ENCODE measurements at regions not wholly inside any gene's neighbourhood (a gene's known extent, or its start where the extent isn't known, plus 50 kb on each side); places are given as distances from the start of the nearest gene placed in this dataset.

- in situ Hi-C loops (cut with HindIII; ENCODE audit: low pct_unique_long_range_greater_than_20kb, low sequenced_read_pairs) = no loop called here
- DNase-seq (ENCODE audit: low read depth) = no peak
Measured at GRCh38 chr2:150584081-150584480, 96.6 kb upstream of the RND3 start.

DNA sequence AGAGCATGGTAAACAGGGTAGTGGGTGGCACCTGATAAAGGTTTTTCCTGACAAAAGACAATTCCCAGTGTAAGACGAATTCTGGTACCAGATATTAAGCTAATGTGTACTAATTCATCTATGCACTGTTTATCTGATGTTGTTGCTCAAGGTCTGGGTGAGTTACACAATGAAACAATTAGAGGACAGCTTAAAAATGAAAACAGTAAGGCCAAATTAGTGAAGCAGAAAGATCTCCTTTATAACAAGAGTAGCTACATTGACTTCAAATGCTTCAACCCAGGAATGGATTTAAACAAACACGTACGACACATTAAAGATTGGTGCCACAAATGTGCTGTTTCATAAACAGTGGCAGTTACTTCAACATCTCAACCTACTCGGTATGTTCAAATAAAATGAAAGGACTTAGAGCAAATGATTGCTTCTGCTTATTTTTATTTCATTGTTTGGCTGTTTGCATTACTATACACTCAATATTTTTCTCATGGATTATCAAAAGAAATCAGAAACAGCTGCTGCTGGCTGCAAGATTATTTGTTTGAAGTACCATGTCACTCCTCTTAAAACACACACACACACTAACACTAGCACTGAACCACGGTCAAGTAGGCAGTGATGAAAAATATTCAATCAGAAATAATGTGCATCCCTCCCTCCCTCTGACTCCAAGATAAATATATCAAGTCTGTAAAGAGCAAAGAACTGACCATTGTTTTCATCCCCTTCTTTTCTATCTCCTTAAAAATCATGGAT is 94.4 kb upstream of the RND3 start:
- in situ Hi-C loops (cut with HindIII; ENCODE audit: low pct_unique_long_range_greater_than_20kb, low sequenced_read_pairs) = no loop called here
- DNase-seq (ENCODE audit: low read depth) = no peak

DNA sequence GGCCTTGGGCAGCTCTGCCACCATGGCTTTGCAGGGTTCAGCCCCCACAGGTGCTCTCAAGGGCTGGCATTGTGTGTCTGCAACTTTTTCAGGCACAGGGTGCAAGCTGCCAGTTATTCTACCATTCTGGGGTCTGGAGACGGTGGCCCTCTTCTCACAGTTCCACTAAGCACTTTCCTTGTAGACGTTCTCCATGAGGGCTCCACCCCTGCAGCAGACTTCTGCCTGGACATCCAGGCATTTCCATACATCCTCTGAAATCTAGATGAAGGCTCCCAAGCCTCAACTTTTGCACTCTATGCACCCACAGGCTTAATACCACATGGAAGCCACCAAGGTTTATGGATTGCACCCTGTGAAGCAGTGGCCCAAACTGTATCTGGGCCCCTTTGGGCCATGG is 91.0 kb upstream of the RND3 start:
- in situ Hi-C loops (cut with HindIII; ENCODE audit: low pct_unique_long_range_greater_than_20kb, low sequenced_read_pairs) = no loop called here

DNA sequence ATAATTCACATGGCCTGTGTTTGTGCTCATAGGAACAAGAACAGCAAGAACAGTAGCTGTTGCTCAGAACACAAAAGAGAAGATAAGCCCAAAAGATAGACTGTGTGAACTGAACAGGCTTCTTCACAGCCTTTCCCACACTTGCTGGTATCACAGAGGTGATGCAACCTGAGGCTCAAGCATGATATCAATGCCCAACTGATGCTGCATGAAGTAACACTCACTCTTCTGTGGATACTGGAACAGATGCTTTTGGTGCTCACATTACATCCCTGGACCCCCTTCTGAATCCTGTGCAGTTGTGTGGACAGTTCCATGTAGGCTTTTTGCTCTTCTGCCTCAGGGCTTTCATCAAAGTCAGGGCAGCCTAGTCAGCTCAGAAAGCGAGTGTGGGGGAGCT is 88.4 kb upstream of the RND3 start:
- DNase-seq (ENCODE audit: low read depth) = no peak

More for the DNA sequence above, 91.0 kb upstream of the RND3 start:
- DNase-seq (ENCODE audit: low read depth) = no peak

GRCh38 chr2:150572961-150573395 is 85.5 kb upstream of the RND3 start:
- DNase-seq (ENCODE audit: low read depth) = no peak
- in situ Hi-C loops (cut with HindIII; ENCODE audit: low pct_unique_long_range_greater_than_20kb, low sequenced_read_pairs) = no loop called here

More for the DNA sequence above, 88.4 kb upstream of the RND3 start:
- in situ Hi-C loops (cut with HindIII; ENCODE audit: low pct_unique_long_range_greater_than_20kb, low sequenced_read_pairs) = no loop called here

DNA sequence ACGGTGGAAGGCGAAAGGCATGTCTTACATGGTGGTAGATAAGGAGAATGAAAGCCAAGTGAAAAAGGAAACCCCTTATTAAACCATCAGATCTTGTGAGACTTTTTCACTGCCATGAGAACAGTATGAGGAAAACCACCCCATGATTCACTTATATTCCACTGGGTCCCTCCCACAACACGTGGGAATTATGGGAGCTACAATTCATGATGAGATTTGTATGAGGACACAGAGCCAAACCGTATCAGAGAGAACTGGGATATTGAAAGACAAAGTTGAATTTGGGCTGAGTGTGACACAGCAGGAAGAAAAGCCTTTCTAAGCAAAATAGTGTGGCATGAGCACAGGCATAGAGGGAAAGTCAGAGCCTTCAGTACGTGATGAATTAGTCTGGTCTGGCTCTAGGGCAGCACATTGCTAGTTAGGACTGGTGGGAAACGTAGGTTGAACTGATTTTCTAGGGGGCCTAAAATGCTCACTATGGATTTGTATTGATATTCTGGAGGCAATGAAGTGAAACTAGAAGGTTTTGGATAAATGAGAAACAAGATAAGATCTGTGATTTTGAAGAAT is 84.8 kb upstream of the RND3 start:
- DNase-seq (ENCODE audit: low read depth) = no peak
- in situ Hi-C loops (cut with HindIII; ENCODE audit: low pct_unique_long_range_greater_than_20kb, low sequenced_read_pairs) = no loop called here

DNA sequence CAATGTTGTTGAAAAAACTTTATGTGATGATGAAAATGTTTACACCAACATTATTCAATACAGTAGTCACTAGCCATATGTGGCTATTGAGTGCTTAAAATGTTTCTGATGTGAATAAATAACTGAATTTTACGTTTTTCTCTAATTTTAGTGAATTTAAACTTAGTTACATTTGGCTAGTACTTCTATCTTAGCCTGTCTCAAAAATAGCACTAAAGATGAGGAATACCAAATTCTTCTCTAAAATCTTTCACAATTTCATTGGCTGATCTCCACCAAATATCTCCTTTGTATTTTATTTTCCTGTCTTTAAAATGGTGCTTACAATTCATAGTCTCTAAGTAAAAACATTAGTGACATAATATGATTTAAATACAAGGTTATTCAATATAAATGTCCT is 83.7 kb upstream of the RND3 start:
- in situ Hi-C loops (cut with HindIII; ENCODE audit: low pct_unique_long_range_greater_than_20kb, low sequenced_read_pairs) = no loop called here

DNA sequence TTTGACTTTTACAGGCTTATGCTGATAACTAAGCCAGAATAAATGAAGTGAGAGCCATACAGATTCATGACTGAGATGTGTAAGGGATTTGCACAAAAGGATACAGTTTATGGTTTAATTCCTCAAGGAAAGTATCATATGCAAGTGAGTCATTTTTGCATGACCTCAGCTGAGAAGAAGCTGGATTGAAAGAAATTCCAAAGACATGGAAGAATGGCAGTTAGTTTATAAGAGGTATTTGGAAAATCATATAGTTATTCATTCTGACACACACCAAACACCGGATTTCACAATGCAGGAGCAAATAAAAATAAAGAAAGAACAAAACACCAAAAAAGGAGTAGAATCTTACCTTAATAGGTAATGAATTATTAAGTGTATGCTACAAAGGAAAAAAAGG is 83.2 kb upstream of the RND3 start:
- in situ Hi-C loops (cut with HindIII; ENCODE audit: low pct_unique_long_range_greater_than_20kb, low sequenced_read_pairs) = no loop called here
- DNase-seq (ENCODE audit: low read depth) = peak; percentile 58

More for the DNA sequence above, 83.7 kb upstream of the RND3 start:
- DNase-seq (ENCODE audit: low read depth) = no peak

DNA sequence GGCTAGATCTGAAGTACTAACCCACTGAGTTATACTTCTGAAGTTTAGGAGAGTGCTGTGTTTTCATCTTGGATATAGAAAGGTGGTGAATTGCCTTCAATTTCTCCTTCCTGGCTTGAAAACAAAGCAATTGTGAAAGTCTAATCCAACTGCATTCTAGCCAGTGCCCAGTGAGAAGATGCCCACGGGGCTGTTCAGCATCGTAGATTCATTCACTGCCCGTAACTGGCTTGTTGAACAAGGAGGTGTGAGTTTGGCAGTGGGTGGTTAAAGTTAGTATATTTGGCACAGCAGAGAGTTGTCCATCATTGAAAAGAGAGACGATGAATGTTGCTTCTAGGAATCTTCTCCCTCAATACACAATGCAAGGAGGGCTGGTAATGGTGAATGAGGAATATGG is 82.3 kb upstream of the RND3 start:
- no peak for DNase-seq (ENCODE audit: low read depth)
- in situ Hi-C loops (cut with HindIII; ENCODE audit: low pct_unique_long_range_greater_than_20kb, low sequenced_read_pairs) = no loop called here

- in situ Hi-C loops (cut with HindIII; ENCODE audit: low pct_unique_long_range_greater_than_20kb, low sequenced_read_pairs) = no loop called here
- no peak for DNase-seq (ENCODE audit: low read depth)
Measured at GRCh38 chr2:150567771-150568301, 80.4 kb upstream of the RND3 start.

DNA sequence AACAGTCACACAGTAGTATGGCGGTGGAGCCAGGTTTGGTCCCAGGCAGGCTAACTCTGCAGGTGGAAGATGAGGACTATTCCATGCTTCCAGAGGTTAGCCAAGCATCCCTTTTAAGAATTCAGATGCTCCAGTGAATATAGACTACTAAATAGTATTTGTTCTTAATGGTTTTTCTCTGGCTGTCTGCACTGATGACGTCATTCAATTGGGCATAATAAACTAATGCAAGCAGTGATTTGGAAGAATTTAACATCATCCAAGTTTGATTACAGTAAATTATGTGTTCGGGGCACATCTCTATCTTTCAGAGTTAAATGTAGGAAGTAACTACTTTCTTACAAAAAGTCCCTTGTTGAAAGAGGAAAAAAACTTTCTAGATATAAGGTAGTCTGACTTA is 78.8 kb upstream of the RND3 start:
- in situ Hi-C loops (cut with HindIII; ENCODE audit: low pct_unique_long_range_greater_than_20kb, low sequenced_read_pairs) = no loop called here
- no peak for DNase-seq (ENCODE audit: low read depth)

- in situ Hi-C loops (cut with HindIII; ENCODE audit: low pct_unique_long_range_greater_than_20kb, low sequenced_read_pairs) = no loop called here
- DNase-seq (ENCODE audit: low read depth) = no peak
Measured at GRCh38 chr2:150561076-150561475, 73.6 kb upstream of the RND3 start.

GRCh38 chr2:150557020-150557600 is 69.6 kb upstream of the RND3 start:
- DNase-seq (ENCODE audit: low read depth) = no peak

DNA sequence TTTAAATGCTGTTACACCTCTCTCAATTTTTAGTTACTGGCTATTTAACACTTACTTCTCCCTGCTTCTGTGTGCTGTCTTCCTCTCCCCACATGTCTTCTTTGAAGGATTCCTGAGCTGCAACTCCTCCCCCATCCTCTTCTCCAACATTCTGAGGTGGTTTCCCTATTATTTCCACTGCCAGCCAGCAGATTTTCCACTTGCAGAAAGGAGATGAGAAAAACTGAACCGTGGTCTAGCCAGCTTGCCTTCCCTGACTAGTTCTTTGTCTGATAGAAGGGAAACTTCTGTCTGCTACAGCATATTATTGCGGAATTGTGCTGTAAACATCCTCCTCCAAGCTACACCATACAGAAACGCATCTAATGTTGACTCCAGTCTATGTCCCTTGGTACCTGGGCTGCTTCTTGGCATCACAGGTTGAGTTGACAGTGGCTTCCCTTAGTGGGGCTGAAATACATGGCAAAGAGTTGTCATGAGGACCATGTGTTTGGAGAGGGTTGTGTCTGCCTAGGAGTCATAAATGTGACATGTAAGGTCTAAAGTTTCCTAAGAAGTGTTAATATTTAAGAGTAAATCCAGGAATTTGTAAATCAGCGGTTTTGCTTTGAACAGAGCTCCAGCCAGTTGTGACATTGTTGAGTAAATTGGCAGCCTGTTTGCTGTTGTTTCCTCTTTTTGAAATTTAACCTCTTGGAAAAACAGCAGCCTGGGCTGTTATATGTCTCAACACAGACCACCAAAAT is 68.3 kb upstream of the RND3 start:
- in situ Hi-C loops (cut with HindIII; ENCODE audit: low pct_unique_long_range_greater_than_20kb, low sequenced_read_pairs) = no loop called here
- no peak for DNase-seq (ENCODE audit: low read depth)

More at GRCh38 chr2:150557020-150557600, 69.6 kb upstream of the RND3 start:
- in situ Hi-C loops (cut with HindIII; ENCODE audit: low pct_unique_long_range_greater_than_20kb, low sequenced_read_pairs) = no loop called here

DNA sequence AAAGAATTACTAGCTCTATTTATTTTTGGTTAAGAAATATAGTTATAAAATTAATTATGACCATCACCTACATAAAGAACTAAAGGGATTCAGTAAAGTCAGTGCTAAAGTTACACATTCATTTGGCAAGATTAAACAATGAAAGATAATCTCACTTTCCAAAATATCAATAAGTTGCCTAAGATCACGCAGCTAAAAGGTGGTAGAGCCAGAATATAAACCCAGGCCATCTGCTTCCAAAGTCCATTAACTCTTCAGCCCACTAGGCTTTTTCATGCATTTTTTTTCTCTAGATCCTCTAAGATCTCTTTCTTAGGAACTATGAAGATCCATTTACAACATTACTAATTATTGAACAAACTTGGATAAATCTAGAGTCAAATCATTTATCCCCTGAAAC is 66.6 kb upstream of the RND3 start:
- in situ Hi-C loops (cut with HindIII; ENCODE audit: low pct_unique_long_range_greater_than_20kb, low sequenced_read_pairs) = no loop called here
- no peak for DNase-seq (ENCODE audit: low read depth)

- in situ Hi-C loops (cut with HindIII; ENCODE audit: low pct_unique_long_range_greater_than_20kb, low sequenced_read_pairs) = no loop called here
- no peak for DNase-seq (ENCODE audit: low read depth)
Measured at GRCh38 chr2:150552041-150552820, 64.8 kb upstream of the RND3 start.

DNA sequence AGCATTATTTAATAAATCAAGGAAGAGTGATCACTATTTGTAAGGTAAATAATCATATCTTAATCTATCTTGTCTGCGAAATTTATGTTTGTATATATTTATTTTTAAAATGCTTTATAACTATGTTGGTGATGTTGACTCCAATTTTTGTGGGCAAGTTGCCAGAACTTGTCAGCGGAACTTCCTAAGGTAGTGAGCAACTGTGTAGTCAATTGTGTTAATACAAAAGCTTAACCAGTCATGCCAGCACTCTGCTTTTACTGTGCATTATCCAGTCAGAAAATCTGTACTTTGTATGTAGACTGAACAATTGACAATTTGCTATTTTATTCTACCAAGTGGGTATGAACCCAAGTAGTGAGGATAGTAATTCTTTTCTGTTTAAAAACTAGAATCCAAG is 61.9 kb upstream of the RND3 start:
- in situ Hi-C loops (cut with HindIII; ENCODE audit: low pct_unique_long_range_greater_than_20kb, low sequenced_read_pairs) = no loop called here

GRCh38 chr2:150548527-150548926 is 61.1 kb upstream of the RND3 start:
- DNase-seq (ENCODE audit: low read depth) = no peak
- in situ Hi-C loops (cut with HindIII; ENCODE audit: low pct_unique_long_range_greater_than_20kb, low sequenced_read_pairs) = no loop called here

More for the DNA sequence above, 61.9 kb upstream of the RND3 start:
- no peak for DNase-seq (ENCODE audit: low read depth)
